SK-N-MC (cell line): ENCODE measurements at regions not wholly inside any gene's neighbourhood (a gene's known extent, or its start where the extent isn't known, plus 50 kb on each side); places are given as distances from the start of the nearest gene placed in this dataset.

ENCODE experiments used
- EZH2 ChIP-seq: fragments of 200-600 bp; sonication (generic); IDR thresholded peaks from one replicate; pipeline ENCODE4 v1.6.1; 2017; ENCODE audit warnings: antibody characterized with exemption
- FOXP2 ChIP-seq: optimal IDR thresholded peaks from 2 replicates; pipeline ENCODE3; 2011; ENCODE audit warnings: mild to moderate bottlenecking, moderate library complexity; ENCODE audit not compliant: insufficient read depth; ENCODE audit errors: extremely low read length, control extremely low read depth
- POLR2AphosphoS5 ChIP-seq: IDR thresholded peaks from 2 replicates; pipeline ENCODE4 v1.6.1; 2012; ENCODE audit warnings: mild to moderate bottlenecking, low read depth, low read length, borderline replicate concordance

- TF ChIP-seq FOXP2 (no peak), EZH2 (no peak), POLR2AphosphoS5 (no peak)
Observed at GRCh38 chr16:8346294-8346693, 244.0 kb downstream of the TMEM114 start.
